ENCODE measurements at regions not wholly inside any gene's neighbourhood (a gene's known extent, or its start where the extent isn't known, plus 50 kb on each side); places are given as distances from the start of the nearest gene placed in this dataset.

- TF ChIP-seq CTCF (IDR thresholded peaks at IDR 0.05) = no peak
- Histone ChIP-seq H3K4me3 (replicated peaks in 1 of 3; ENCODE audit: low read depth in 2 of 3, low read length in 3 of 3) (no peak overlapping the region), H3K27me3 (ENCODE audit: control insufficient read depth in 2 of 2, insufficient read depth in 2 of 2, low read length in 2 of 2) (no peaks in the 10 kb centered on the region), H3K79me2 (ENCODE audit: insufficient read depth, low read length) (no peaks in the 10 kb centered on the region), H3K4me2 (replicated peaks; ENCODE audit: extremely low read depth, low read length, poor library complexity, severe bottlenecking) (no peak overlapping the region), H3K27ac (ENCODE audit: low read depth in 1 of 2, low read length in 2 of 2) (no peak overlapping the region), H2AFZ (ENCODE audit: insufficient read depth, low read depth, low read length, poor library complexity, severe bottlenecking) (no peak overlapping the region), H3K9me3 (replicated peaks in 1 of 2; ENCODE audit: control insufficient read depth in 1 of 2, insufficient read depth in 1 of 2, low read length in 2 of 2) (no peaks in the 10 kb centered on the region), H3K36me3 (replicated peaks in 1 of 2; ENCODE audit: control insufficient read depth in 1 of 2, insufficient read depth in 2 of 2, low read length in 2 of 2) (no peaks in the 10 kb centered on the region), H3K4me1 (ENCODE audit: control insufficient read depth in 1 of 2, insufficient read depth in 2 of 2, low read length in 2 of 2) (no peaks in the 10 kb centered on the region), H3K9ac (ENCODE audit: insufficient read depth, low read length, poor library complexity, severe bottlenecking) (no peak overlapping the region), H4K20me1 (ENCODE audit: insufficient read depth, low read length) (no peaks in the 10 kb centered on the region)
- WGBS (ENCODE audit: insufficient coverage) = 88% methylated on average over 8 of the region's 8 CpGs
- no peaks in the 10 kb centered on the region for H3K4me1 Mint-ChIP-seq
- peaks cover 10 to 13% (median 12%) of the 10 kb centered on the region in 3 donors for H3K27me3 Mint-ChIP-seq (ENCODE audit: low read depth in 3 of 3)
- H3K9me3 Mint-ChIP-seq = peaks cover 0 to 3% (median 2%) of the 10 kb centered on the region in 7 donors
- intact Hi-C loops (cut with micrococcal nuclease) = no loop called here
- DNase-seq = no peak
- no peaks in the 10 kb centered on the region for H3K36me3 Mint-ChIP-seq
- no peak overlapping the region for H3K27ac Mint-ChIP-seq
- H3K4me3 Mint-ChIP-seq = no peak overlapping the region
Measured at GRCh38 chr2:216583147-216583546, 50.1 kb upstream of the IGFBP2 start.

Data from CD14-positive monocyte (primary cell).